Type B pancreatic cell (in vitro differentiated cells): ENCODE measurements at regions not wholly inside any gene's neighbourhood (a gene's known extent, or its start where the extent isn't known, plus 50 kb on each side); places are given as distances from the start of the nearest gene placed in this dataset.

Experiments
- DNase-seq: peaks from one replicate; pipeline ENCODE4 v3.0.0; 2021; ENCODE audit warnings: mixed read lengths; ENCODE audit not compliant: unreplicated experiment; ENCODE audit errors: extremely low spot score
- H3K27ac Mint-ChIP-seq: 2 replicates; pipeline ENCODE4 v1.8.0; 2021; ENCODE audit warnings: mild to moderate bottlenecking, mixed read lengths
- H3K27me3 Mint-ChIP-seq: 2 replicates; pipeline ENCODE4 v1.8.0; 2021; ENCODE audit warnings: mixed read lengths
- H3K36me3 Mint-ChIP-seq: 2 replicates; pipeline ENCODE4 v1.8.0; 2021; ENCODE audit warnings: mixed read lengths
- H3K4me1 Mint-ChIP-seq: one replicate; pipeline ENCODE4 v1.8.0; 2021; ENCODE audit warnings: mixed read lengths; ENCODE audit not compliant: unreplicated experiment
- H3K4me3 Mint-ChIP-seq: 2 replicates; pipeline ENCODE4 v1.8.0; 2021; ENCODE audit warnings: mild to moderate bottlenecking, mixed read lengths
- H3K9me3 Mint-ChIP-seq: 2 replicates; pipeline ENCODE4 v1.8.0; 2021; ENCODE audit warnings: mixed read lengths
- CTCF ChIP-seq: fragments of 200-600 bp; sonication (generic); conservative IDR thresholded peaks from 2 replicates; pipeline ENCODE4 v1.5.0; 2021; ENCODE audit warnings: antibody characterized with exemption, mild to moderate bottlenecking

GRCh38 chr5:12204761-12205160 is 300.5 kb upstream of the CTNND2 start:
- H3K9me3 Mint-ChIP-seq: no peaks in the 10 kb centered on the region
- no peak overlapping the region for H3K4me3 Mint-ChIP-seq
- no peak for DNase-seq
- no peak for TF ChIP-seq CTCF
- H3K36me3 Mint-ChIP-seq: no peaks in the 10 kb centered on the region
- H3K27me3 Mint-ChIP-seq: no peaks in the 10 kb centered on the region
- H3K27ac Mint-ChIP-seq: no peak overlapping the region
- no peaks in the 10 kb centered on the region for H3K4me1 Mint-ChIP-seq

- Mint-ChIP-seq H3K27ac (no peak overlapping the region), H3K36me3 (no peaks in the 10 kb centered on the region), H3K27me3 (no peaks in the 10 kb centered on the region), H3K4me1 (no peaks in the 10 kb centered on the region), H3K9me3 (no peaks in the 10 kb centered on the region), H3K4me3 (no peak overlapping the region)
- DNase-seq: no peak
- no peak for TF ChIP-seq CTCF
Observed at GRCh38 chr5:12193536-12193935, 289.3 kb upstream of the CTNND2 start.

- Mint-ChIP-seq H3K36me3 (no peaks in the 10 kb centered on the region), H3K9me3 (no peaks in the 10 kb centered on the region), H3K4me1 (no peaks in the 10 kb centered on the region), H3K27ac (no peak overlapping the region), H3K4me3 (no peak overlapping the region), H3K27me3 (peaks cover 3% of the 10 kb centered on the region)
- no peak for DNase-seq
- TF ChIP-seq CTCF: no peak
Observed at GRCh38 chr5:12183003-12183402, 278.8 kb upstream of the CTNND2 start.

GRCh38 chr5:12177851-12178250 is 273.6 kb upstream of the CTNND2 start:
- Mint-ChIP-seq H3K9me3 (no peaks in the 10 kb centered on the region), H3K36me3 (no peaks in the 10 kb centered on the region), H3K4me1 (no peaks in the 10 kb centered on the region), H3K27me3 (peaks cover 3% of the 10 kb centered on the region), H3K4me3 (no peak overlapping the region), H3K27ac (no peak overlapping the region)
- no peak for TF ChIP-seq CTCF
- DNase-seq: no peak

- H3K4me1 Mint-ChIP-seq: no peaks in the 10 kb centered on the region
- H3K36me3 Mint-ChIP-seq: no peaks in the 10 kb centered on the region
- no peak overlapping the region for H3K4me3 Mint-ChIP-seq
- no peak for DNase-seq
- H3K9me3 Mint-ChIP-seq: no peaks in the 10 kb centered on the region
- peaks cover 3% of the 10 kb centered on the region for H3K27me3 Mint-ChIP-seq
- TF ChIP-seq CTCF: no peak
- H3K27ac Mint-ChIP-seq: no peak overlapping the region
Observed at GRCh38 chr5:12177225-12177624, 273.0 kb upstream of the CTNND2 start.

GRCh38 chr5:12175914-12176585 is 271.8 kb upstream of the CTNND2 start:
- H3K27me3 Mint-ChIP-seq: peaks cover 3% of the 10 kb centered on the region
- TF ChIP-seq CTCF: no peak
- no peaks in the 10 kb centered on the region for H3K9me3 Mint-ChIP-seq
- no peak for DNase-seq
- no peaks in the 10 kb centered on the region for H3K36me3 Mint-ChIP-seq
- H3K27ac Mint-ChIP-seq: no peak overlapping the region
- no peak overlapping the region for H3K4me3 Mint-ChIP-seq
- no peaks in the 10 kb centered on the region for H3K4me1 Mint-ChIP-seq
